GM21529 (cell line): ENCODE measurements at regions not wholly inside any gene's neighbourhood (a gene's known extent, or its start where the extent isn't known, plus 50 kb on each side); places are given as distances from the start of the nearest gene placed in this dataset.

Experiments used
- ATAC-seq: cut with Tn5 transposase; IDR thresholded peaks from one replicate; pipeline ENCODE4 v1.9.1; 2021; ENCODE audit not compliant: unreplicated experiment

DNA sequence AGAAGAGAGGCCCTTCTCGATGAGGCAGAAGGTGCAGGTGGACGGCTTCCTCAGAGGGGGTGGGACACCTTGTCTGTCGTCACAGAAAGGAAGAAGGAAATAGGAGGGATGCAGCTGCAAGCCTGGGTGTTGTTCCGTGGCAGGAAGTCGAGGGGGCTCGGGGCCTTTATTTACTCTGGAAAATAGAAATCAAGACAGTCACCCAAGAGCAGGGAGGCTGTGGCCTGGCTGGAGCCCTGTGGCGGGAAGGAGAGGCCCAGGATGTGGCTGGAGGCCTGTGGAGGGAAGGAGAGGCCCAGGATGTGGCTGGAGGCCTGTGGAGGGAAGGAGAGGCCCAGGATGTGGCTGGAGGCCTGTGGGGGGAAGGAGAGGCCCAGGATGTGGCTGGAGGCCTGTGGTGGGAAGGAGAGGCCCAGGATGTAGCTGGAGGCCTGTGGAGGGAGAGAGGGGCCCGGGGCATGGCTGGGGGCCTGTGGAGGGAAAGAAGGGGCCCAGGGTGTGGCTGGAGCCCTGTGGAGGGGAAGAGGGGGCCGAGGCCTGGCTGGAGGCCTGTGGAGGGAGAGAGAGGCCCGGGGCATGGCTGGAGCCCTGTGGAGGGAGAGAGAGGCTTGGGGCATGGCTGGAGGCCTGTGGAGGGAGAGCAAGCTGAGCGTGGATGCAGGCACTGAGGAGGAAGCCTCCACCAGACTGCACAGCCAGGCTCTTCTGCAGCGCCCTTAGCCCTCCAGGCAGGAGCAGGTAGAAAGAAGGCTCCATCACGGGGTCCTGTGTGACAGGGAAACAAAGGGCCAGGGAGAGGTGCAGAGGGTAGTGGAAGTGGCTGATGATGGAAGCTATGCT lies 97.3 kb upstream of the SFMBT2 start:
- ATAC-seq = no peak

DNA sequence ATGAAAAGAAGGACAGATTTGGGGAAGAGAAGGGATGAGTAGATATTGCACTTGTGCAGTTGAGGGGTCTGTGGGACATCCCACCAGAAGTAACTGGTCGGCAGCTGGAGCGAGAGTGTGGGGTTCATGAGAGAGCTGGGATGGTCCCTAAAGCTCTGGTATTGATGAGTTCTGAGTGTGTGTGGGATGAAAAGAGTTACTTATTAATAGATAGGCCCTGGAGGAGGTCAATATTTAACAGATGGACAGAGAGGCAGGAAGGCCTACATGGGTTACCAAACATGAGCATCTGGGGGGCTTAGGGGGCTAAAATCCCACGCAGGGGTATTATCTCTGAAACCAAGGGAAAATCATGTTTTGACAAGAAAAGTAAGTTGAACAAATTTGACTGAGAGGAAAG lies 95.7 kb upstream of the SFMBT2 start:
- ATAC-seq = no peak

DNA sequence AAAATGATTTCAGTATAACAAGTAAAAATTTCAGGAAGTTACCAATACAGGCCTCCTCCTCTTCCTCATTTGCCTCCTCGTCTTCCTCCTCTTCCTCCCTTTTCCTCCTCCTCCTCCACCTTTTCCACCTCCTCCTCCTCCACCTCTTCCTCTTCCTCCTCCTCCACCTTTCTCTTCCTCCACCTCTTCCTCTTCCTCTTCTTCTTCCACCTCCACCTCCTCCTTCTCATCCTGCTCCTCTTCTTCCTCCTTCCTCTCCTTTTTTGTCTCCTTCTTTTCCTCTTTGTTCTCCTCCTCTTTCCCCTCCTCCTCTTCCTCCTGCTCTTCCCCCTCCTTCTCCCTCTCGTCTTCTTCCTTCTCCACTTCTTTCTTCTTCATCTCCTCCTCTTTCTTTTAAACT lies 94.4 kb upstream of the SFMBT2 start:
- ATAC-seq = no peak

DNA sequence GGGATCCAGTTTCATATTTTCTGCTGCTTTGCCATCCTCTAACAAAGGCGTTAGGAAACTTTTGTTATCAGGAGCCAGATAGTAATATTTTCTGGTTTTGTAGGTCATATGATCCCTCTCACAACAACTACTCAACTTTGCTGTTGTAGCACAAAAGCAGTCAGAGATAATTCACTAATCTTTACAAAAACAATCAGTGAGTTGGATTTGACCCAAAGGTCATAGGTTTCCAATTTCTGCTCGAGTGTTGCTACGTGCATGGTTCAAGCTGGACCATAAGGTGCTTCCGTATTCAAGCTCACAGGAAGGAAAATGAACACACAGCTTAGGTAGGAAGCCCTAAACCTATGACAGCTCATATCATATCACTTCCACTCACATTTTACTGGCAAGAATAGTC lies 92.4 kb upstream of the SFMBT2 start:
- ATAC-seq = no peak

DNA sequence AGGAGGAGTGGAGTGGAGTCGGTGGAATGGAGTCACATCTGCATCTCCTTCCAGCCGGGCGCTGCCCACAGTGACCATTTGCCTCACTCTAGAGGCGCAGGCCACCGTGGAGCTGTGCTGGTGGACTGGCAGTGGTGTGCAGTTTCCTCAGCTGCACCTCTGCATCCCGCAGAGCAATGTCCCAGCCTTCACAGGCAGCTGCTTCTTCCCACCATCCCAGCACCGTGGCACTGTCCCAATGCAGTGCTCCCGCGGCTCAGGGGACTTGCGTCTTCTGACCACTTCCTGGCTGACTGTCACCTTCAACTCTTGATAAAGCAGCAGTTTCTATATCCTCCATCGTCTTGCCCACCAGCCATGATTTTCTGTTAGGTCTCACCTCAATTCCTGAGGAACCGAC lies 90.3 kb upstream of the SFMBT2 start:
- no peak for ATAC-seq

DNA sequence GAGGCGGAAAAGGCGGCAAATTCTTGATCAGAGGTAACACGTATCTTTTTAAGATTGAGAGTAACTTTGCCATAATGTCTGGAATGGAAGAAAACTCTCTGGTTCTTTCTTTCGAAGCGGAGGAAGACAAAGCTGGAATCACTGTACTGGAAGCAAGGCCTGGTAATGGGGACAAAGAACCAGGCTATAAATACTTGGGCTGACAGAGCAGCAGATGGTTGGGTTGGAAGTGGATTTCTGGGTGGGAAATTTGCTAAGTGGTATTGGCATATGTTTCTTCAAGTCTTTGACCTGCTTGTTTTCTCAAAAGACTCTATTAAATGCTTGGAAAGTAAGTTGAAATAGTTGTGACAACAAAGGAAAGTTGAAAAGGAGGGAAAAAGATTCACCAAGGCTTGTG lies 87.3 kb upstream of the SFMBT2 start:
- no peak for ATAC-seq

DNA sequence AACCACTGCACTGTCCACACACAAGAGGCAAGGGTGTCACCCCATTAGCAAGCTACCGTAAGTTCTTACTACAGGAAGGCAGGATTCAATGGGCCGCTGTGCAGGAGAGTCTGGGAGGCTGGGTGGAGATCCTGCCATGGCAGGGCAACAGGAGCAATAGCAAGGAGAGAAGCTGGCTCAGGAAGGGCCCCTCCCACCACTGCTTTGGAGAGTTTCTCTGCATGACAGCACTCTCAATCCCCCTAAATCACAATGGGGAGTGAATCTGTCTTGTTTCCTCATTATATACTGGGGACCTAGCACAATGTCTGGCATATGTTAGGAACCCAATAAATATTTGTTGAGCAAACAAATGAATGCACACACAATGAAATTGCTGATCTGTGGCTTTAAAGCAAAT lies 83.2 kb upstream of the SFMBT2 start:
- no peak for ATAC-seq

DNA sequence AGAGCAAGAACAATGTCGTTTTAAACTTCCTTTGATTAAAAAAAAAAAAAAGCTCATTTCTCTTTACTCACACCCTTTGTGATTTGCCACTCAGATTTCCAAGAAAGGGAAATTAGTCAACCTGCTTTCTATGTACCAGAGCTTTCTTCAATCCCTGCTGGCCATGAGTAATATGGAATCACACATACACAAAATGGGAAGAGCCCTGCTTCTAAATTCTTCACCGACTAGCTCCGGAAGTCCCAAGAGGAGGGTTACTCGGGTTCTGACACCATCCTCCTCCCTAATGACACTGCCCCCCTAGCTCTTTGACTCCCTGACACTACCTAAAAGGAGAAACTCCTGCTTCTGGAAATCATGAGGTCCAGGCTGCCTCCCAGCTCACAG lies 81.8 kb upstream of the SFMBT2 start:
- ATAC-seq = peak; percentile 15

DNA sequence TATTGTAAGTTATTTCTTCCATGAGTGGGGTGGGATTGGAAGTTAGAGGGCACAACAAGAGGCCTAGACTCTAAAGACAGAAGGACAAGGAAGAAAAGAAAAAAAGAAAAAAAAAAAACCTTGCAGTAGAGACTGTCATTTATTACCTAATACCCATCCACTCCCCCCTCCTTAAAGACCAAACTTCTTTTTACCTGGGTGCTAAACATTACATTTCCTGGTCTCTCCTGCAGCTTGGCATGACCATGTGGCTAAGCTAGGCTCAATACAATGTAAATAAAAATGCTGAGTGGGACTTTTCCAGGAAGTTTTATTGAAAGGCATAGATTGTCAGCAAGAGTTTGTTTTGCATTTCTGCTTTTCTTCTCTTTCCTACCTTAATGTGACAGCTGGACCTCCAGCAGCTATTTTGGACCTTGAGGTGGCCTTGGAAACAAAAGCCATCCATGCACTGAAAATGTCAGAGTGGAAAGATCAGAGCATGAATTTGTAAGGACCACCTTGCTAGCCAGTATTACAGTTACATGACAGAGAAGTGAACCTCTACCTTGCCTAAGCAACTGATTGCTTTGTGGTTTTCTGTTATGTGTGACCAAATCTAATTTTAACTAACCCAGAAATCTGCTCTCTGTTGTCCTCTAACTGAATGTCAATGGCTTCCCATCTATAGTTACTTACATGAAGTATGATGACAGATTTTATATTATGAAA lies 81.3 kb upstream of the SFMBT2 start:
- peak; percentile 89 for ATAC-seq

DNA sequence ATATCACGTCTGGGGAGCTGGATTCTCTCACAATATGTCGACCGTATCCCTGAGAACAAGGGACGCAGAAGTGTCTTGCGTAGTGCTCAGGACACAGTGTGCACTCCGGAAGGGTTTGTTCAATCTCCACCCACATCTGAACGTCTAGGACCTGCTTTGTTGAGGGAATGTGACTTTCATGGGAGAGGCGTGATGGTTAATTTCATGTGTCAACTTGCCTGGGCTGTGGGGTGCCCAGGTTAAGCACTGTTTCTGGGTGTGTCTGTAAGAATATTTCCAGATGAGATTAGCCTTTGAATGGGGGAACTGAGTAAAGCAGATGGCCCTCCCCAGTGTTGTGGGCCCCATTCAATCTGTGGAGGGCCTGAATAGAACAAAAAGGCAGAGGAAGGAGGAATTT lies 80.4 kb upstream of the SFMBT2 start:
- ATAC-seq = no peak

DNA sequence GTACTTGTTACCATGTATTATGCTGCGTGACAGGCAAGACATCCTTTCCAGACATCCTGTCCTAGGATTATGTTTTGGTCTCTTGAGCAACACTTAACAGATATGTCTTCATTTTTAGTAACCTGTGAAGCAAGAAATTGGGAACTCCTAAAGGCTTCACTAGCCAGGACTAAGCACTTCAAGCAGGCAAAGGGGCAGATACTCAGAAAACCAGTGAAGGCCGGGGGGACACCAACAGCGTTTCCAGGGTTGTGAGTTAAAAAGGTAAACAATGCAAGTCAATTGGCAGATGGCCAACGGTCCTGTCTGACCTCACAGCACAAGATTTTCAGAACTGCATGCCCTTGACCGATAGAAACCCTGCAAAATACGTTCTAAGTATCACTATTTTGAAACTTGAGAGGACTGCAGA lies 77.6 kb upstream of the SFMBT2 start:
- no peak for ATAC-seq

DNA sequence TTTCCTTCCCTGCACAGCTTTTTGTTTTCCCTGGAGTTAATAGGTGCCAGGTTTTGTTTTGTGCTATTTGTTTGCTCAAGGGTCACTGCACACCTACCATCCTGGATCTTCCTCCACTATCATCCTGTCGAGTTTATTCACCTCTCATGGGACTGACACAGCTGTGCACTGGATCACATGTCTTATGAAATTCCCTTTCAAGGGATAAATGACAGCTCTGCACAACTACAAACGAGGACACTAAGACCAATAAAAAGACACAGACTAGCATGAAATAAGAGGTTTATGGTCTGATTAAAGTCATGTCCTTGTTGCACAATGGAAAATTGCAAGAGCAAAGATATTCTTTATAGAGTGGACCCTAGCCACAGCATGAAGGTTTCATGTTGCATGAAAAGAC lies 76.7 kb upstream of the SFMBT2 start:
- ATAC-seq = no peak

DNA sequence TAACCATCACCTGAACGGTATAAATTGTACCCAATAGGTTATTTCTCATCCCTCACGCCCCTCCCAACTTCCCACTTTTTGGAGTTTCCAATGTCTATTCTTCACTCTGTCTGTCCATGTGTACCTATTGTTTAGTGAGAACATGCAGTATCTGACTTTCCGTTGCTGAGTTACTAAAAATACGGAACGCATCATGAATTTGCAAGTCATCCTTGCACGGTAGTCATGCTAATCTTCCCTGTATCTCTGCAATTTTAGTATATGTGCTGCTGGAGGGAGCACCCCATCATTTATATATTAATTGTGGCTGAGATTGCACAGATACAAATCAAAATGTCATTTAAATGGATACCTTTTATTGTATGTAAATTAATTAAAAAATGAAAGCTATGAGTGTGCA lies 75.7 kb upstream of the SFMBT2 start:
- ATAC-seq = no peak

DNA sequence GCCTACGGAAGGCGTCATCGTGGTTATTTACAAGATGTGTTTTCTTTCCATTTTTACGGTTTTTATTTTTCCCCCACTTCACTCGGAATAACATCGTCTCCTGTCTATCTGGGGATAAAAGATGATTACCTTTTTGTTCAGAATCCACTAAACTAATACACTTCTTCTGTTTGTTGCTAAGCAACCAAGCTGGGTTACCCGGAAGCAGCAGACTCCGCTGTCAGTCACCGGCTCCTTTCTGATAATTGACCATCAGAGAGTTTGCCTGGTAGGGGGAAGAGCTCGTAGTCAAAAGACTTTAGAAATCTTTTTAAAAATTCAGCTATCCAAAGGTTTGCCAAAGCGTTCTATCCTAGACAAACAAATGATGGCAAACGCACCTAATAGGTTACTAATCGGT lies 75.0 kb upstream of the SFMBT2 start:
- no peak for ATAC-seq

DNA sequence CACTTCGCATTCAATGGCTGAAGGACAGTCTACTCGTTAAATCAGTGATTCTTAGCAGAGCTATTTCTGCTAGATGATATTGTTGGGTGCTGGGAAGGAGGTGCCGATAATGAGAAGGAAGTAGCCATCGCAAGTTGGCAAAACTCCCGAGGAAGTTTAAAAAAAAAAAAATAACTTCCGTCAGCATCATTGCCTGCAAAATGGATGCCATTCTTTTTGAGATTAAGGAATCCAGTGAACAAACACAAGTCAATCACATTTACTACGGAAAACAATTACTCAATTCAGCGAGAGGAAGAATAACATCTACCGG lies 74.4 kb upstream of the SFMBT2 start:
- peak; percentile 1 for ATAC-seq

DNA sequence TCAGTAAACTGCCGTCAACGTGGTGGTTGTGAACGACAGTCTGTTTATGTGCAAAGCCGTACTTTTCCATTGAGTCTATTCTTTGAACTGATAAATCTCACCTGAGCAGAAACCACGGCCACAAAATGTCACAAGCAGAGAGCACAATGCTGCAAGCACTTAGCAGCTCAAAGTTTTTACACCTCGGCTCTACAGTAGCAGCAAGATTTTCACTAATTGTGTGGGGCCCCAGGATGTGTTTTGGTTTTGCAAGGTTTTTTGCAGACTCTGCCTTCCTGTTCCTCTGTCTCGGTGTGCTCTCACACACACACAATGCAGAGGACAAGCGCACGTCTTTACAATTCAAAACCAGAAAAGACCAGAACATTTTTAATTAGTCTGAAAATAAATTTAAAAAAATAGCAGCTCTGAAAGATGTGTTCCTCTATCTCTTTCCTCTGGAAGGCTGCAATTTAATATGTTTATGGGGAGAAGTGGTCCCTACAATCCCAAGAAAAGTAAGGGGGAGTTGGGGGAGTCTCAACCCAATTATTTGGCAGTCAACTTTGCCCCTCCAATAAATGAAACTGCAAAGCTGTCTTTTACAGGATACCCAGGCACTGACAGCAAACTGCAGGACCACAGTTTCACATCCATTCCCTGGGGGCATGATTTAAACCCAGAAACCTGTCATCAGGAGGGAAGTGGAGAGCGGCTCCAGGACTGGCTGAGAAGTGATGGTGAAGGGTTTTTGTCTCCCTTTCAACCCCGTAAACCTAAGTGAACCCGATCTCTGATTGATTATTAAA lies 73.8 kb upstream of the SFMBT2 start:
- ATAC-seq = peak; percentile 72

DNA sequence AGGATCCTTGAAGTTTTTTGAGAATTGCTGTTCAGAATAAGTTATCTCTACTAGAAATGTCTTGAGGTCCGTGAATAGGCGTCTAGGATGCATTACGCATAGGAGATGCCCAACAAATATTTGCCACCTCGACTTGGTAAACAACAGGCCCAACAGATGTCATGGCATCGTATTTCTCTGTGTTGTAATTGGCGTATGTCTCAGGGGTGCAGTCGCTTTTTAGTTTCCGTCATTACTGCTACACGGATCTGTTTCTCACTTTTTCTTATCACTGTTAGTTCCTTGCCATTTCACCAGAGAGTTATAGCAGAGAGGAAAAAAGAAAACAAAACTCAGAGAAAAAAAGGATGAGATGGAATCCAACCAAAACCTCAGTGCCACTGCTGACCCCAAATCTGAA lies 73.0 kb upstream of the SFMBT2 start:
- no peak for ATAC-seq

DNA sequence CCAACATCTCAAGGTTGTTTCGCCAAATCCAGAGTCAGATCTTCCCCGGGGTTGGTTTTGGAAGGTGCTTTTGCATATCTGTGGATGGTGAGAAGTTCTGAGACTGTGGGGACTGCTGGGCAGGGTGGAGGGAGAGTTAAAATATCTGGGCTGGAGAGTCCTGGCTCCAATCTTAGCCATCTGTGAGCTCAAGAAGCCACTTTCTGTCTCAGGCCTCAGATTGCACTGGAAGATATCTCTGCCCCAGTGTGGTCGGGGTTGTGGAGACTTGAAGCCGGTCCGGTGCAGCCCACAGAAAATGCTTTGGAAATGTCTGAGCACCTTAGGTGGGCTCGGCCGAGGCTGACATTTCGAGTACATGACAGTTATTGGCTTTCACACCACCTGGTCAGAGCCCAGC lies 72.2 kb upstream of the SFMBT2 start:
- ATAC-seq = no peak

DNA sequence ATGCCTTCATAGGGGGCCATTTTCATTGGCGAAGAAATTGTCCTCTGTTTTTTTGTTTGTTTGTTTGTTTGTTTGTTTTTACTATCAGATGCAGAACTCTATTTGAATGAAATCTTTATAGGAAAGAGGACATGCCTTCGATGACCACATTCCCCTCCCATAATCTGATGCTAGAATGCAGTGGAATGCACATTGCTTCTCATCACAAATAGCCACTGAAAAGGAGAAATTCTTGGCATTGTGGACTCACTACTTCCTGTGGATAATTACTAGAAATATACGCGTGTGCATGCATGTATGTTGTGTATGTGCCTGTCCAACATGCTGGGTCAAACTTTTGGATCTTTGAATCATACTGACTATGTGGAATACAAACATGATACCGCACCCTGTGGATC lies 70.5 kb upstream of the SFMBT2 start:
- no peak for ATAC-seq

DNA sequence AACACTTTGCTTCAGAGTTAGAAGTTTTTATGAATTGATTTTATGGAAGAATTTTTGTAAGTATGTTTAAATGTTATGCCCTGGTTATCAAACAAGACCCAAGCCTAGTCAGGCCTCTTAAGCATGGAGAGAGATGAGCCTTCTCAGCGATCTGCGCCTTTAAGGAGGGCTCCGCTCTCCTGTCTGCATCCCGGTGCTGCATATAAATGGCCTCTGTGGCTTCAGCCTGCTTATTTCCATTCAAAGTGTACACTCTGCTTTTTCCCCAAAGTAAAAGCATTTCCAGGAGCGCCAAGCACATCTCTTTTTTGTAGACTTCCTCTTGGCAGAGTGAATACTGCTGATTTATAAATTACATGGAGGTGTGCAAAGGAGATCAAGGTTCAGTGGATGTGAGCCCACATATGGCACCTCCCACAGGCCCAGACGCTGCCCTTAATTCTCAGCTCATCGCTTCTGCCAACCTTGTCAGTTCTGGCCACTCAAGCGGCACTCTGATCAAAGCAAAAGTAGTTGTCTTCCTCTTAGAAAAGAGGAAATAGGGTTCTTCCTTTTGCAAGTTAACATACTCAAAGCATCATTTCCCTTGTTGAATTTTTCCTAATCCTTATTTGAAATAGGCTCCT lies 70.0 kb upstream of the SFMBT2 start:
- ATAC-seq = peak; percentile 48

DNA sequence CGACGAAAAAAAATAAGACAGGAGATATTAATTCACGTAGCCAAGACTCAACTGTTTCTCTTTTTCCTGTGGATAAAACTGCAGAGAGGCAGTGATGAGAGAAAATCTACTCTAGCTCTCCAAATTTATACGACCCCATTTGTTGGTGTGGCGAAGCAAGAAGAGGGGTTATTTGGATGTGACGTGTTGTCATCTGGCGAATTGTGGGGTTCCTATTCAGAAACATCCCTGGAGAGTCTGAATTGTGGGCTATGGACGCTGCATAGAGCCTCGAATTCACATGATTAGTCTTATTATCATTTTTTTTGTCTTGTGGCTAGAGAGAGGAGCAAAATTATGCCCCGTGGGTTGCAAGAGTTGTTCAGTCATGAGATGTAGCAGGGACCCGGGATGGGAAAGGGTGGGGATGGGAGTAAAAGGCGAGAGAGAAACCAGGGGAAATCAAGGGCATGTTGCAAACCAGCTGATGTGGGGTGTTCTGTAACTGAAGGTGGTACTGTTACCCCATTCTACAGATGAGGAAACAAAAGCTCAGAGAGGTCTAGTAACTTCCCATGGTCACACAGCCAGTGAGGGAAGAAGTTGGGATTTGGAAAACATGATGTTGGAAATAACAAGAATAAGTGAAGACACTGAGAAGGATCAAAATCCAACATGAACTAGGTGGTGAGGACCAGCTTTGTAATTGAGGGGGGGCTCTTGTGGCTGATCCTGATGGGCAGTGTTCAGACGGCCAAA lies 69.2 kb upstream of the SFMBT2 start:
- no peak for ATAC-seq
